A549 (cell line): ENCODE measurements at regions not wholly inside any gene's neighbourhood (a gene's known extent, or its start where the extent isn't known, plus 50 kb on each side); places are given as distances from the start of the nearest gene placed in this dataset.
"Not testable (repeated sequence)": the region's sequence is repeated elsewhere in the genome, so short reads cannot be mapped to it uniquely, and the experiment has no call there.

Experiments used
- ATAC-seq, 2 experiments: fragments of 200-7000 bp in 1 of 2; fragments of >200 bp in 1 of 2; cut with Nextera tagmentation in 1 of 2; cut with Tn5 transposase in 1 of 2; 3 replicates each; pipeline versions ENCODE4 v1.8.0 to v1.9.1; 2018 to 2020; ENCODE audit warnings: mild to moderate bottlenecking in 1 of 2, moderate library complexity in 1 of 2
- CTCF ChIA-PET: fragments of 300-600 bp; sonication (Branson Sonifier 250); formaldehyde crosslinking; extraction: SDS; loops from one replicate; lab custom pipeline; 2021; ENCODE audit warnings: antibody characterized with exemption, inconsistent platforms; lab: Yijun Ruan, JAX
- POLR2A ChIA-PET: fragments of 350-600 bp; formaldehyde crosslinking; extraction: SDS; loops from one replicate; lab custom pipeline; 2021; ENCODE audit warnings: antibody characterized with exemption, inconsistent platforms; lab: Yijun Ruan, JAX
- DNase-seq, 2 experiments: peaks; one replicate each; pipeline versions ENCODE4 v3.0.0 to v3.0.0-alpha.2; 2011 to 2016; ENCODE audit warnings: low read depth in 1 of 2, low spot score in 1 of 2
- FAIRE-seq: peaks from 2 replicates; lab custom pipeline; 2011; peaks lifted over from hg19 to GRCh38; lab: Jason Lieb, UNC
- H3K27ac ChIP-seq, 2 experiments: fragments of >200 bp; sonication (Bioruptor Twin); formaldehyde crosslinking; 3 replicates each; pipeline ENCODE4 v1.5.1; 2016 to 2017
- H3K4me1 ChIP-seq: fragments of >200 bp; sonication (Bioruptor Twin); formaldehyde crosslinking; 3 replicates; pipeline ENCODE4 v1.6.1; 2016
- H3K4me2 ChIP-seq: fragments of >200 bp; sonication (Bioruptor Twin); formaldehyde crosslinking; 3 replicates; pipeline ENCODE4 v1.6.1; 2016
- H3K4me3 ChIP-seq: fragments of >200 bp; sonication (Bioruptor Twin); formaldehyde crosslinking; 3 replicates; pipeline ENCODE4 v1.5.1; 2016
- H3K9me3 ChIP-seq: fragments of >200 bp; sonication (Bioruptor Twin); formaldehyde crosslinking; 3 replicates; pipeline ENCODE4 v1.6.1; 2016
- CBX8 ChIP-seq: fragments of 200-600 bp; sonication (generic); IDR thresholded peaks from 2 replicates; pipeline ENCODE4 v1.6.1; 2016
- CEBPB ChIP-seq, 2 experiments: fragments of >200 bp in 1 of 2; sonication (Bioruptor Twin) in 1 of 2; formaldehyde crosslinking in 1 of 2; IDR thresholded peaks; 2 replicates each; pipeline ENCODE4 v1.6.1; 2012 to 2016
- CHD2 ChIP-seq: fragments of 150-350 bp; IDR thresholded peaks from 2 replicates; pipeline ENCODE4 v1.6.1; 2014; ENCODE audit warnings: low read length; ENCODE audit not compliant: partially characterized antibody
- CTCF ChIP-seq: fragments of >200 bp; sonication (Bioruptor Twin); formaldehyde crosslinking; IDR thresholded peaks from 3 replicates; pipeline ENCODE4 v1.5.1; 2016
- EP300 ChIP-seq, 2 experiments: fragments of >200 bp; sonication (Bioruptor Twin); formaldehyde crosslinking; IDR thresholded peaks; 2 replicates in 1 of 2; 3 replicates in 1 of 2; pipeline ENCODE4 v1.6.1; 2016 to 2017
- FOSL2 ChIP-seq, 2 experiments: fragments of 450-650 bp in 1 of 2; fragments of >200 bp in 1 of 2; sonication (Bioruptor Twin) in 1 of 2; formaldehyde crosslinking; IDR thresholded peaks; 2 replicates each; pipeline versions ENCODE4 v1.5.0 to v1.6.1; 2016 to 2020; ENCODE audit warnings: mild to moderate bottlenecking in 1 of 2, moderate library complexity in 1 of 2
- GATA3 ChIP-seq: IDR thresholded peaks from 2 replicates; pipeline ENCODE4 v1.6.1; 2012; ENCODE audit warnings: borderline replicate concordance
- HEYL ChIP-seq: fragments of 250-450 bp; sonication (Bioruptor Pico); IDR thresholded peaks from 2 replicates; pipeline ENCODE4 v1.8.0; 2021; ENCODE audit warnings: mild to moderate bottlenecking, moderate library complexity
- JUNB ChIP-seq: fragments of >200 bp; sonication (Bioruptor Twin); formaldehyde crosslinking; IDR thresholded peaks from 2 replicates; pipeline ENCODE4 v1.6.1; 2016
- KDM5A ChIP-seq: fragments of 200-600 bp; sonication (generic); IDR thresholded peaks from 2 replicates; pipeline ENCODE4 v1.6.1; 2016; ENCODE audit warnings: antibody characterized with exemption, mild to moderate bottlenecking
- MAX ChIP-seq: IDR thresholded peaks from 2 replicates; pipeline ENCODE4 v1.6.1; 2012
- NFE2L2 ChIP-seq: fragments of 150-350 bp; conservative IDR thresholded peaks from 2 replicates; pipeline ENCODE4 v1.6.1; 2014; ENCODE audit warnings: low read length
- NPAS2 ChIP-seq: fragments of 250-450 bp; sonication (Bioruptor Pico); IDR thresholded peaks from 2 replicates; pipeline ENCODE4 v1.8.0; 2022; ENCODE audit warnings: mild to moderate bottlenecking, moderate library complexity, borderline replicate concordance
- NR3C1 ChIP-seq: fragments of >200 bp; sonication (Bioruptor Twin); formaldehyde crosslinking; IDR thresholded peaks from 3 replicates; pipeline ENCODE4 v1.6.1; 2017
- REST ChIP-seq: fragments of 200-600 bp; sonication (generic); IDR thresholded peaks from 2 replicates; pipeline ENCODE4 v1.6.1; 2016; ENCODE audit warnings: antibody characterized with exemption, mild to moderate bottlenecking, moderate library complexity
- RFX5 ChIP-seq: fragments of 450-650 bp; IDR thresholded peaks from 2 replicates; pipeline ENCODE4 v1.7.1; 2014; ENCODE audit warnings: antibody characterized with exemption, mild to moderate bottlenecking, moderate library complexity
- ZC3H11A ChIP-seq: fragments of 450-650 bp; IDR thresholded peaks from 2 replicates; pipeline ENCODE4 v1.6.1; 2014; ENCODE audit warnings: antibody characterized with exemption, mild to moderate bottlenecking
- ZSCAN20 ChIP-seq: fragments of 250-450 bp; sonication (Bioruptor Pico); IDR thresholded peaks from 2 replicates; pipeline ENCODE4 v1.8.0; 2022; ENCODE audit warnings: mild to moderate bottlenecking, moderate library complexity
- WGBS: methylation state at CpG from one replicate; pipeline ENCODE4 v1.1.6; 2017; ENCODE audit errors: missing lambda C conversion rate; 5-methylcytosine and 5-hydroxymethylcytosine counted together

GRCh38 chr4:71217688-71218087, 121.1 kb upstream of the SLC4A4 start (continued):
- no peak for TF ChIP-seq CTCF
- TF ChIP-seq RFX5 = no peak
- no peak for TF ChIP-seq NPAS2 (CRISPR knock-in tag)

GRCh38 chr4:71220848-71221247, 118.0 kb upstream of the SLC4A4 start:
- FAIRE-seq, ATAC-seq, H3K27ac ChIP-seq, DNase-seq, POLR2A ChIA-PET, H3K4me1 ChIP-seq, H3K9me3 ChIP-seq, H3K4me3 ChIP-seq, H3K4me2 ChIP-seq: not testable (repeated sequence)
- 76% methylated on average over 4 of the region's 4 CpGs for WGBS
- CTCF ChIA-PET = interaction anchor here (1.7 kb wide), 1 partner anchor 9 kb away, joined by 7 read pairs; no protein-coding TSS in a partner anchor

- ChIA-PET CTCF (interaction anchor here (1.7 kb wide), 1 partner anchor 8 kb away, joined by 7 read pairs; no protein-coding TSS in a partner anchor), POLR2A (no interaction called here)
- Histone ChIP-seq H3K4me2 (no peak overlapping the region), H3K9me3 (no peaks in the 10 kb centered on the region), H3K4me3 (no peak overlapping the region), H3K27ac (no peak overlapping the region), H3K4me1 (no peaks in the 10 kb centered on the region)
- WGBS = 35% methylated on average over 6 of the region's 6 CpGs
- FAIRE-seq (no peak), DNase-seq (no peak), ATAC-seq (no peak)
- TF ChIP-seq CBX8 = no peak
- no peak for TF ChIP-seq CHD2
- TF ChIP-seq NR3C1 = no peak
- TF ChIP-seq GATA3 = no peak
- TF ChIP-seq HEYL (CRISPR knock-in tag) = no peak
- no peak for TF ChIP-seq EP300 (IDR thresholded peaks at IDR 0.05)
- TF ChIP-seq RFX5 = no peak
- no peak for TF ChIP-seq KDM5A
- no peak for TF ChIP-seq FOSL2 (IDR thresholded peaks at IDR 0.05)
- TF ChIP-seq FOSL2 (CRISPR knock-in tag; IDR thresholded peaks at IDR 0.05) = no peak
- TF ChIP-seq MAX = no peak
- no peak for TF ChIP-seq ZC3H11A
- no peak for TF ChIP-seq CEBPB (IDR thresholded peaks at IDR 0.05)
Measured at GRCh38 chr4:71221510-71222466, 117.0 kb upstream of the SLC4A4 start.

- CTCF ChIA-PET = no interaction called here
- WGBS = 77% methylated on average over 2 of the region's 2 CpGs
Measured at GRCh38 chr4:71222661-71223060, 116.2 kb upstream of the SLC4A4 start.

More at GRCh38 chr4:71222661-71223060, 116.2 kb upstream of the SLC4A4 start:
- Histone ChIP-seq H3K4me3 (no peak overlapping the region), H3K4me1 (no peaks in the 10 kb centered on the region), H3K4me2 (no peak overlapping the region), H3K9me3 (no peaks in the 10 kb centered on the region), H3K27ac (no peak overlapping the region)
- no peak for ATAC-seq
- TF ChIP-seq EP300 (IDR thresholded peaks at IDR 0.05) = no peak
- no peak for TF ChIP-seq ZSCAN20
- no peak for TF ChIP-seq KDM5A
- TF ChIP-seq REST = no peak
- no peak for TF ChIP-seq FOSL2 (IDR thresholded peaks at IDR 0.05)
- TF ChIP-seq FOSL2 (CRISPR knock-in tag; IDR thresholded peaks at IDR 0.05) = no peak
- no peak for TF ChIP-seq ZC3H11A
- TF ChIP-seq JUNB = no peak
- TF ChIP-seq NFE2L2 = no peak
- POLR2A ChIA-PET = no interaction called here
- DNase-seq = no peak
- no peak for FAIRE-seq
